DOHH2 (cell line): ENCODE measurements at regions not wholly inside any gene's neighbourhood (a gene's known extent, or its start where the extent isn't known, plus 50 kb on each side); places are given as distances from the start of the nearest gene placed in this dataset.
A peak's percentile ranks its signal among the peaks of the same experiment; 100 is the strongest.

Experiments
- H3F3A ChIP-seq: fragments of 200-600 bp; sonication (generic), shearing (Covaris generic); 2 replicates; pipeline ENCODE4 v1.6.0; 2016; ENCODE audit warnings: antibody characterized with exemption, mild to moderate bottlenecking; ENCODE audit not compliant: control insufficient read depth, insufficient read depth
- H3K27ac ChIP-seq: fragments of 200-600 bp; sonication (generic); 2 replicates; pipeline ENCODE4 v1.5.1; 2014; ENCODE audit warnings: low read depth, mild to moderate bottlenecking, low read length, moderate library complexity
- H3K27me3 ChIP-seq: fragments of 200-600 bp; sonication (generic); 2 replicates; pipeline ENCODE4 v1.6.1; 2014; ENCODE audit warnings: mild to moderate bottlenecking, low read length, mixed read lengths; ENCODE audit not compliant: control insufficient read depth
- H3K36me3 ChIP-seq: fragments of 200-600 bp; sonication (generic); 2 replicates; pipeline ENCODE4 v1.6.1; 2014; ENCODE audit warnings: mild to moderate bottlenecking, low read length, moderate library complexity, mixed read lengths; ENCODE audit not compliant: control insufficient read depth
- H3K4me1 ChIP-seq: fragments of 200-600 bp; sonication (generic); 2 replicates; pipeline ENCODE4 v1.6.1; 2014; ENCODE audit warnings: mild to moderate bottlenecking, low read length, mixed read lengths; ENCODE audit not compliant: control insufficient read depth
- H3K4me2 ChIP-seq: fragments of 200-600 bp; sonication (generic); 2 replicates; pipeline ENCODE4 v1.6.0; 2014; ENCODE audit warnings: mild to moderate bottlenecking, low read length, moderate library complexity
- H3K4me3 ChIP-seq: fragments of 200-600 bp; sonication (generic); 2 replicates; pipeline ENCODE4 v1.5.1; 2014; ENCODE audit warnings: mild to moderate bottlenecking, low read length, mixed read lengths
- H3K79me2 ChIP-seq: fragments of 200-600 bp; sonication (generic); 2 replicates; pipeline ENCODE4 v1.6.1; 2014; ENCODE audit warnings: mild to moderate bottlenecking, low read length, mixed read lengths; ENCODE audit not compliant: control insufficient read depth
- H3K9me2 ChIP-seq: fragments of 200-600 bp; sonication (generic); replicated peaks from 2 replicates; pipeline ENCODE4 v1.6.1; 2014; ENCODE audit warnings: mild to moderate bottlenecking, low read length, mixed read lengths; ENCODE audit not compliant: control insufficient read depth
- H3K9me3 ChIP-seq: fragments of 200-600 bp; sonication (generic); 2 replicates; pipeline ENCODE4 v1.6.1; 2014; ENCODE audit warnings: antibody characterized with exemption, low read length, mixed read lengths; ENCODE audit not compliant: control insufficient read depth, insufficient read depth
- H4K20me1 ChIP-seq: fragments of 200-600 bp; sonication (generic); 2 replicates; pipeline ENCODE4 v1.6.0; 2014; ENCODE audit warnings: low read depth, mild to moderate bottlenecking, antibody characterized with exemption, low read length, moderate library complexity; ENCODE audit not compliant: control insufficient read depth, insufficient read depth
- EZH2phosphoT487 ChIP-seq: fragments of 200-600 bp; sonication (generic); IDR thresholded peaks from 2 replicates; pipeline ENCODE4 v1.6.1; 2017; ENCODE audit warnings: borderline replicate concordance, mild to moderate bottlenecking, antibody characterized with exemption, low read length, moderate library complexity, mixed read lengths
- TF ChIP-seq, protein P1 (sequence below): fragments of 200-600 bp; sonication (generic); IDR thresholded peaks from one replicate; pipeline ENCODE4 v1.5.1; 2014; ENCODE audit warnings: antibody characterized with exemption, mild to moderate bottlenecking, low read depth, low read length; ENCODE audit not compliant: poor library complexity, severe bottlenecking

DNA sequence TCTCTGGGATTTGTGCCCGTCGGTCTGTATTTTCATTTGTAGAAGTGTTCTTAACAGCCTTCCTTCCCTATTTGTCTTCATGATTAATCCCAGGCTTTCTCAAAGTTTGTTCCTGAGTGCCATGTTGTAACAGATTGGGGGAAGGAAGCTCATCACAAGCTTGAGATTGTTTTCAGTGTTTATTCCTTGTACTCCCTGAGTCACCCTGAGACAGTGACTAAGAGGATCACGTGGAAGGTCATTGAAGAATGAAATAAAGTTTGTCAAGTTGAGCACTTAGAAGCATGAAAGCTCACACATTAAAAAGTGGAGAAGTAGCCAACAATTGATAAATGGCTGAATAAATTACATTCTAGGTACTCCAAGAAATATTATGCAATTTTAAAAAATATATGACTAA, 153.5 kb upstream of the FAM241A start:
- no peak overlapping the region for H3K4me3 ChIP-seq
- peaks cover 3% of the 10 kb centered on the region; the same call in 1 of the 2 replicates for H3K27me3 ChIP-seq
- H3K9me3 ChIP-seq: no peaks in the 10 kb centered on the region
- peak overlapping the region; percentile 67 for H3K4me2 ChIP-seq
- H3F3A ChIP-seq: no peaks in the 10 kb centered on the region
- H3K9me2 ChIP-seq: no peaks in the 10 kb centered on the region
- no peaks in the 10 kb centered on the region for H3K36me3 ChIP-seq
- H3K27ac ChIP-seq: no peak overlapping the region
- H3K4me1 ChIP-seq: peaks cover 13% of the 10 kb centered on the region
- H3K79me2 ChIP-seq: no peaks in the 10 kb centered on the region
- H4K20me1 ChIP-seq: no peaks in the 10 kb centered on the region
- TF ChIP-seq, protein P1, sequence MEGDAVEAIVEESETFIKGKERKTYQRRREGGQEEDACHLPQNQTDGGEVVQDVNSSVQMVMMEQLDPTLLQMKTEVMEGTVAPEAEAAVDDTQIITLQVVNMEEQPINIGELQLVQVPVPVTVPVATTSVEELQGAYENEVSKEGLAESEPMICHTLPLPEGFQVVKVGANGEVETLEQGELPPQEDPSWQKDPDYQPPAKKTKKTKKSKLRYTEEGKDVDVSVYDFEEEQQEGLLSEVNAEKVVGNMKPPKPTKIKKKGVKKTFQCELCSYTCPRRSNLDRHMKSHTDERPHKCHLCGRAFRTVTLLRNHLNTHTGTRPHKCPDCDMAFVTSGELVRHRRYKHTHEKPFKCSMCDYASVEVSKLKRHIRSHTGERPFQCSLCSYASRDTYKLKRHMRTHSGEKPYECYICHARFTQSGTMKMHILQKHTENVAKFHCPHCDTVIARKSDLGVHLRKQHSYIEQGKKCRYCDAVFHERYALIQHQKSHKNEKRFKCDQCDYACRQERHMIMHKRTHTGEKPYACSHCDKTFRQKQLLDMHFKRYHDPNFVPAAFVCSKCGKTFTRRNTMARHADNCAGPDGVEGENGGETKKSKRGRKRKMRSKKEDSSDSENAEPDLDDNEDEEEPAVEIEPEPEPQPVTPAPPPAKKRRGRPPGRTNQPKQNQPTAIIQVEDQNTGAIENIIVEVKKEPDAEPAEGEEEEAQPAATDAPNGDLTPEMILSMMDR: no peak
- TF ChIP-seq EZH2phosphoT487: no peak

DNA sequence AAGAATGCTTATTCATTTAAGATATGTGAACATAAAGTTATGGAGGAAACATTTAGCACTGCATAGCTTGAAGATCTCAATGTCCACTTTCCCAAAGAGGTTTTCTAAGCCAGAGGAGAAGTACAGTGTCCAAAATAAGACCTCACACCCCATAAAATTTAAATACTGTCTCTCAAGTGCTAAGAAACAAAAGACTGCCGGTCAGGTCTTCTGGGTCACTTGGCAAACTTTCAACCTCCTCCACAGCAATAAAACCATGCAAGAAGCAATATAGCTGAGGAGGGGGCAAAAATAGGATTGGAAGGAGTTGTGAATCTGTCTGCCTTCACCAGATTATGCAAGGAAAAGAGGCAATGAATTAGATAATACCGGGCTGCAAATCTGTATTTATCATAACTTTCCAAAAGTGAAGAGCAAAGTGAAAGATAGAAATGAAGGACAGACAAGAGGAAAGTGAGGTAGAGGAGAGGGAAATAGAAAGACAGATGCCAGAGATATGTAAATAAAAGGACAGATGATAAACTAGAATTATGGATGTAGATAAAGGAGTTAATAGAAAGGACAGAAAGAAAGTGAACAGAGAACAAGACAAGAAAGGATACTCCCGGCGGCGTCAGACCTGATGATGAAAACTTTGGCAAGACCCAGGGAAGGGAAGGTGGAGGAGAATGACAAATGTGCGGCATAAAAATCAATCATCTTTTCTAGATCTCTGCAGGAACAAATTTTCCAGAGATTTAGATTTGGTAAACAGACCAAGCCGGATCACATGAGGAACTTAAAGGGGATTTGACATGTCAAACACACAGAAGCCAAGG, 152.7 kb upstream of the FAM241A start:
- TF ChIP-seq, protein P1: no peak
- no peak for TF ChIP-seq EZH2phosphoT487

GRCh38 chr4:111994392-111994791, 150.9 kb upstream of the FAM241A start:
- Histone ChIP-seq H3K9me3 (no peaks in the 10 kb centered on the region), H3K4me3 (no peak overlapping the region), H4K20me1 (no peaks in the 10 kb centered on the region), H3K79me2 (no peaks in the 10 kb centered on the region), H3K36me3 (no peaks in the 10 kb centered on the region), H3K27me3 (no peaks in the 10 kb centered on the region; the same call in 1 of the 2 replicates), H3K4me2 (no peak overlapping the region), H3K9me2 (no peaks in the 10 kb centered on the region), H3K27ac (no peak overlapping the region), H3F3A (no peaks in the 10 kb centered on the region), H3K4me1 (peaks cover 13% of the 10 kb centered on the region)
- TF ChIP-seq EZH2phosphoT487: no peak
- TF ChIP-seq, protein P1: no peak

More for the DNA sequence above, 152.7 kb upstream of the FAM241A start:
- H3K27ac ChIP-seq: no peak overlapping the region
- no peaks in the 10 kb centered on the region; the same call in 1 of the 2 replicates for H3K27me3 ChIP-seq
- H3F3A ChIP-seq: no peaks in the 10 kb centered on the region
- H3K4me3 ChIP-seq: no peak overlapping the region
- H4K20me1 ChIP-seq: no peaks in the 10 kb centered on the region
- H3K4me1 ChIP-seq: peaks cover 13% of the 10 kb centered on the region
- no peaks in the 10 kb centered on the region for H3K79me2 ChIP-seq
- H3K4me2 ChIP-seq: no peak overlapping the region
- H3K36me3 ChIP-seq: no peaks in the 10 kb centered on the region
- no peaks in the 10 kb centered on the region for H3K9me3 ChIP-seq
- H3K9me2 ChIP-seq: no peaks in the 10 kb centered on the region
